Osteocyte (in vitro differentiated cells): ENCODE measurements at regions not wholly inside any gene's neighbourhood (a gene's known extent, or its start where the extent isn't known, plus 50 kb on each side); places are given as distances from the start of the nearest gene placed in this dataset.

ENCODE experiments used
- DNase-seq: peaks from one replicate; pipeline ENCODE4 v3.0.0; 2021; ENCODE audit warnings: mixed read lengths; ENCODE audit not compliant: unreplicated experiment; ENCODE audit errors: extremely low spot score
- H3K27ac Mint-ChIP-seq: one replicate; pipeline ENCODE4 v1.8.0; 2021; ENCODE audit warnings: mild to moderate bottlenecking, mixed read lengths; ENCODE audit not compliant: unreplicated experiment
- H3K27me3 Mint-ChIP-seq: one replicate; pipeline ENCODE4 v1.8.0; 2021; ENCODE audit warnings: mixed read lengths; ENCODE audit not compliant: unreplicated experiment
- H3K36me3 Mint-ChIP-seq: one replicate; pipeline ENCODE4 v1.8.0; 2021; ENCODE audit warnings: mixed read lengths; ENCODE audit not compliant: unreplicated experiment
- H3K4me1 Mint-ChIP-seq: one replicate; pipeline ENCODE4 v1.8.0; 2021; ENCODE audit warnings: mixed read lengths; ENCODE audit not compliant: unreplicated experiment
- H3K4me3 Mint-ChIP-seq: one replicate; pipeline ENCODE4 v1.8.0; 2021; ENCODE audit warnings: mild to moderate bottlenecking, moderate library complexity, mixed read lengths; ENCODE audit not compliant: unreplicated experiment
- H3K9me3 Mint-ChIP-seq: one replicate; pipeline ENCODE4 v1.8.0; 2021; ENCODE audit warnings: mixed read lengths; ENCODE audit not compliant: unreplicated experiment
- TF ChIP-seq, protein P1 (sequence below): fragments of 200-600 bp; sonication (generic); IDR thresholded peaks from 2 replicates; pipeline ENCODE4 v1.5.0; 2021; ENCODE audit warnings: antibody characterized with exemption, mild to moderate bottlenecking, moderate library complexity

- Mint-ChIP-seq H3K27ac (no peak overlapping the region), H3K36me3 (no peaks in the 10 kb centered on the region), H3K4me3 (no peak overlapping the region), H3K4me1 (no peaks in the 10 kb centered on the region), H3K9me3 (peaks cover 14% of the 10 kb centered on the region), H3K27me3 (no peaks in the 10 kb centered on the region)
- TF ChIP-seq, protein P1, sequence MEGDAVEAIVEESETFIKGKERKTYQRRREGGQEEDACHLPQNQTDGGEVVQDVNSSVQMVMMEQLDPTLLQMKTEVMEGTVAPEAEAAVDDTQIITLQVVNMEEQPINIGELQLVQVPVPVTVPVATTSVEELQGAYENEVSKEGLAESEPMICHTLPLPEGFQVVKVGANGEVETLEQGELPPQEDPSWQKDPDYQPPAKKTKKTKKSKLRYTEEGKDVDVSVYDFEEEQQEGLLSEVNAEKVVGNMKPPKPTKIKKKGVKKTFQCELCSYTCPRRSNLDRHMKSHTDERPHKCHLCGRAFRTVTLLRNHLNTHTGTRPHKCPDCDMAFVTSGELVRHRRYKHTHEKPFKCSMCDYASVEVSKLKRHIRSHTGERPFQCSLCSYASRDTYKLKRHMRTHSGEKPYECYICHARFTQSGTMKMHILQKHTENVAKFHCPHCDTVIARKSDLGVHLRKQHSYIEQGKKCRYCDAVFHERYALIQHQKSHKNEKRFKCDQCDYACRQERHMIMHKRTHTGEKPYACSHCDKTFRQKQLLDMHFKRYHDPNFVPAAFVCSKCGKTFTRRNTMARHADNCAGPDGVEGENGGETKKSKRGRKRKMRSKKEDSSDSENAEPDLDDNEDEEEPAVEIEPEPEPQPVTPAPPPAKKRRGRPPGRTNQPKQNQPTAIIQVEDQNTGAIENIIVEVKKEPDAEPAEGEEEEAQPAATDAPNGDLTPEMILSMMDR, result no peak
- no peak for DNase-seq
These were observed 74.9 kb downstream of the ALG10 start for GRCh38 chr12:34097213-34097612.

DNA sequence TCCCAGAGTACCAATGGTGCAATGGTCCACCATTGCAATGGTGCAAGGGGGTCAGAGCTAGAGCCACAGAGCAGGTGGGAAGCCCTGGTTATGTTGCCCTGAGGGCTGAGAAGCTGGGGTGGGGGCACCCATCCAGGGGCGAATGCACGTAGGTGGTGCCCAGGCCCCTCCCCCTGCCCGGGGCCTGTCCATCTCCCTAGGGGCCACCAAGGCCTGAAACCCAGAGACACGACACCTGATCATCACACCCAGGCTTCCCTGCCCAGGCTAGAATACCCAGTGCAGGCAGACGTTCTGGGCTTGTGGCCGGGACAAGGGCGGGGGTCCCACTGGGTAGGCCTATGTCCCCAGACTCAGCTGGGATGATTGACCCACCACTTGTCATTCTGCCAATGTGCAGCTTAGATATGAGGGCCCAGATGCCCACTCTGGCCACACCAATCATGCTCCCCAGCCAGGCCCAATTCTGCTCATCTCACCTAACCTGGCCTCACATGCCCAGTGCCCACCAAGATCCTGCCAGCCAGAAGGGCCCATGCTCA, 83.2 kb downstream of the ALG10 start:
- Mint-ChIP-seq H3K27me3 (no peaks in the 10 kb centered on the region), H3K9me3 (peaks cover 6% of the 10 kb centered on the region), H3K27ac (no peak overlapping the region), H3K4me3 (no peak overlapping the region), H3K4me1 (no peaks in the 10 kb centered on the region), H3K36me3 (no peaks in the 10 kb centered on the region)
- TF ChIP-seq, protein P1, result no peak
- DNase-seq, result no peak

- TF ChIP-seq, protein P1, result no peak
- no peaks in the 10 kb centered on the region for H3K27me3 Mint-ChIP-seq
- peaks cover 14% of the 10 kb centered on the region for H3K9me3 Mint-ChIP-seq
- no peak for DNase-seq
- H3K27ac Mint-ChIP-seq, result no peak overlapping the region
- H3K36me3 Mint-ChIP-seq, result no peaks in the 10 kb centered on the region
- H3K4me1 Mint-ChIP-seq, result no peaks in the 10 kb centered on the region
- H3K4me3 Mint-ChIP-seq, result no peak overlapping the region
These were observed 83.9 kb downstream of the ALG10 start for GRCh38 chr12:34106172-34106571.

GRCh38 chr12:34107016-34107415, 84.7 kb downstream of the ALG10 start:
- no peaks in the 10 kb centered on the region for H3K4me1 Mint-ChIP-seq
- DNase-seq, result no peak
- TF ChIP-seq, protein P1, result no peak
- H3K4me3 Mint-ChIP-seq, result no peak overlapping the region
- peaks cover 14% of the 10 kb centered on the region for H3K9me3 Mint-ChIP-seq
- no peaks in the 10 kb centered on the region for H3K36me3 Mint-ChIP-seq
- no peaks in the 10 kb centered on the region for H3K27me3 Mint-ChIP-seq
- no peak overlapping the region for H3K27ac Mint-ChIP-seq

- no peak for DNase-seq
- H3K36me3 Mint-ChIP-seq, result no peaks in the 10 kb centered on the region
These were observed 85.6 kb downstream of the ALG10 start for GRCh38 chr12:34107781-34108404.

More at GRCh38 chr12:34107781-34108404, 85.6 kb downstream of the ALG10 start:
- Mint-ChIP-seq H3K27me3 (no peaks in the 10 kb centered on the region), H3K4me3 (no peak overlapping the region), H3K9me3 (peaks cover 14% of the 10 kb centered on the region), H3K4me1 (no peaks in the 10 kb centered on the region), H3K27ac (no peak overlapping the region)
- TF ChIP-seq, protein P1, result no peak
